ENCODE measurements at regions not wholly inside any gene's neighbourhood (a gene's known extent, or its start where the extent isn't known, plus 50 kb on each side); places are given as distances from the start of the nearest gene placed in this dataset.
"Not testable (repeated sequence)": the region's sequence is repeated elsewhere in the genome, so short reads cannot be mapped to it uniquely, and the experiment has no call there.

DNA sequence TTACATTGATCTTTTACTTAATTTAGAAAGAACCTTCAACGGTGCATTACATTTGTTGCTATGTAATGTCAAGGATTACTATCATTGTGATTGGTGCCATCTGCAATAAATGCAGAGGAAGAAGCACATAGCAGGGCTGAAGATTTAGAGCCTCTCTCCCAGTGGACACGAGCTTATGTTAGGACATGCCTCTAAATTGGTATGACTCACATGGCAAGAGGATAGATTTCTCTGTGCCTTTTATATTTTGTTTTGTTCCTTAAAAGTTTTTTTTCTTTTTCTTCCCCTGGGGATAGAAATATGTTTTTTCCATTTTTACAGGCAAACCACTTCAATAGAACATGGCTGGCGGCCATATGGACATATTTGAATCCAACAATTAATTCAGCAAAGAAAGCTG lies 205.0 kb upstream of the HAND2 start:
- Histone ChIP-seq H3K9ac (ENCODE audit: low read depth, low read length) (no peak overlapping the region), H3K9me3 (ENCODE audit: control insufficient read depth, insufficient read depth, low read length) (no peaks in the 10 kb centered on the region), H3K36me3 (ENCODE audit: insufficient read depth, low read length) (no peaks in the 10 kb centered on the region), H3K4me1 (ENCODE audit: insufficient read depth, low read length) (no peaks in the 10 kb centered on the region)

DNA sequence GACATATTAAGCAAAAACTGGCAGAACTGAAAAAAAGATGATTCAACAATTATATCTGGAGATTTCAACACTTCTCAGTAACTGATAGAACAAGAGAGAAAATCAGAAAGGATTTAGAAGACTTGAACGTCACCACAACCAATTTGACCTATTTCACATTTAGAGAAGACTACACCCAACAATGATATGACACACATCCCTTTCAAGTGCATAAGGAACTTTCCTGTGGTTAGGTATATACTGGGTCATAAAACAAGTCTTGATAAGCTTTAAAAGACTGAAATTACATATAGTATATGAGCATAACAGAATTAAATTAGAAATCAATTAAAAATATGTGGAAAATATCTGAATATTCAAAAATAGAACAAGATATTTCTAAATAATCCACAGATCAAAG lies 201.2 kb upstream of the HAND2 start:
- Histone ChIP-seq H3K9me3 (ENCODE audit: control insufficient read depth, insufficient read depth, low read length) (no peaks in the 10 kb centered on the region), H3K4me1 (ENCODE audit: insufficient read depth, low read length) (no peaks in the 10 kb centered on the region), H3K36me3 (ENCODE audit: insufficient read depth, low read length) (no peaks in the 10 kb centered on the region), H3K9ac (ENCODE audit: low read depth, low read length) (no peak overlapping the region)

DNA sequence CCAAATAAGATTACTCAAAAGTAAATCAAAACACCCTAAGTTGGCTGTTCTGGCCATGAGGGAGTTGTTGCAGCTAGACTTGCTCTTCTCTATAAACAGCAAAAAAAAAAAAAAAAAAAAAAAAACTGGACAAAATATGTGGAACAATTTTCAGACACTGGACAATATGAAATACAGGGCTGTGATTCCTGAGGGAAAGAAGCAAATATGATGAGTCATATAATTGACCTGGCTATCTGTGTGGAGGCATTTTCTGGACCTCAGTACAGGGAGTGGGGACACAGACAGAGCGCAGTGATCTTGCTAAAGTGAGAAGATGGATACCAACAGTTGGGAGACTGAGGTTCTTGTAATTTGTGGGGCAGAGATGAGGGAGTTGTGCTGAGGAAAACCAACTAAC lies 192.0 kb upstream of the HAND2 start:
- Histone ChIP-seq H3K9ac (ENCODE audit: low read depth, low read length) (no peak overlapping the region), H3K4me1 (ENCODE audit: insufficient read depth, low read length) (no peaks in the 10 kb centered on the region), H3K36me3 (ENCODE audit: insufficient read depth, low read length) (no peaks in the 10 kb centered on the region), H3K9me3 (ENCODE audit: control insufficient read depth, insufficient read depth, low read length) (peaks cover 7% of the 10 kb centered on the region)

DNA sequence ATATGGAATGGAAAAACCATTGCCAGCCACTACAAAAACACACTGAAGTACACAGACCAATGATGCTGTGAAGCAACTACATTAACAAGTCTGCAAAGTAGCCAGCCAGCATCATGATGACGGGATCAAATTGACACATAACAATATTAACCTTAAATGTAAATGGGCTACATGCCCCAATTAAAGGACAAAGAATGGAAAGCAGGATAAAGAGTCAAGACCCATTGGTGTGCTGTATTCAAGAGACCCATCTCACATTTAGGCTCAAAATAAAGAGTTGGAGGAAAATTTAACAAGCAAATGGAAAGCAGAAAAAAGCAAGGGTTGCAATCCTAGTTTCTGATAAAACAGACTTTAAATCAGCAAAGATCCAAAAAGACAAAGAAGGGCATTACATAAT lies 188.5 kb upstream of the HAND2 start:
- not testable (repeated sequence) for H3K9me3 ChIP-seq (ENCODE audit: control insufficient read depth, insufficient read depth, low read length); H3K4me1 ChIP-seq (ENCODE audit: insufficient read depth, low read length); H3K36me3 ChIP-seq (ENCODE audit: insufficient read depth, low read length); H3K9ac ChIP-seq (ENCODE audit: low read depth, low read length)

DNA sequence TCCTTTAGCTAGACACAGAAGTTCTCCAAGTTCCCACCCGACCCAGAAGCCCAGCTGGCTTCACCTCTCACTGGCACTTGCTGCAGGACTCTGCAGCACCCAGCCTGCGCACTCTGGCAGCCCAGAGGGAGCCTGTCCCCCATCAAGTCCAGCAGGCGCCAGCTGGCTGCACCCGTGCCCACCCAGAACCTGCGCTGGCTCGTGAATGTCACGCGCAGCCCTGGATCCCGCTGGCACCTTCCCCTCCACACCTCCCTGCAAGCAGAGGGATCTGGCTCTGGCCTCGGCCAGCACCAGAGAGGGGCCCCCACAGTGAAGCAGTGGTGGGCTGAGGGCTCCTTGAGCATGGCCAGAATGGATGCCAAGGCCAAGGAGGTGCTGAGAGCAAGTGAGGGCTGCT lies 187.6 kb upstream of the HAND2 start:
- Histone ChIP-seq H3K36me3 (ENCODE audit: insufficient read depth, low read length) (no peaks in the 10 kb centered on the region), H3K9ac (ENCODE audit: low read depth, low read length) (no peak overlapping the region), H3K9me3 (ENCODE audit: control insufficient read depth, insufficient read depth, low read length) (peaks cover 7% of the 10 kb centered on the region)

DNA sequence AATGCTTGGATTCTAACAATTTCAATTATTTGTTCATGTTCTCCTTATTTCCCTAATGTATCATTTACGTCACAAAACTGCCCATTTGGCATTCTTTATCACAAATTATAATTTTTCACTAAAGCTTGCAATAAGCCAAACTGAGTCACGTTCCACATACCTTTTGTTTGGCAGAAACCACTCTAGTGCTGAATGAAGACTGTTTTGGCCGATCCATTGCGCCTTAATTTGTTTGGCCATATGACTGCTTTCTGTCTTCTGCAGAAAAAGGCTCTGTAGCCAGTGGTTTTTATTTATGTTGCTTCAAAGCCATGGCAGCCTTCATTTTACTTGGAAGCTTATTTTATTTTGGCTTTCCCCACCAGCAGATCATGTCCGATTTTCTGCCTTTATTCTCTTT lies 184.4 kb upstream of the HAND2 start:
- H3K36me3 ChIP-seq (ENCODE audit: insufficient read depth, low read length): no peaks in the 10 kb centered on the region
- H3K4me1 ChIP-seq (ENCODE audit: insufficient read depth, low read length): no peaks in the 10 kb centered on the region
- peaks cover 6% of the 10 kb centered on the region for H3K9me3 ChIP-seq (ENCODE audit: control insufficient read depth, insufficient read depth, low read length)
- no peak overlapping the region for H3K9ac ChIP-seq (ENCODE audit: low read depth, low read length)

More for the DNA sequence above, 187.6 kb upstream of the HAND2 start:
- no peaks in the 10 kb centered on the region for H3K4me1 ChIP-seq (ENCODE audit: insufficient read depth, low read length)

DNA sequence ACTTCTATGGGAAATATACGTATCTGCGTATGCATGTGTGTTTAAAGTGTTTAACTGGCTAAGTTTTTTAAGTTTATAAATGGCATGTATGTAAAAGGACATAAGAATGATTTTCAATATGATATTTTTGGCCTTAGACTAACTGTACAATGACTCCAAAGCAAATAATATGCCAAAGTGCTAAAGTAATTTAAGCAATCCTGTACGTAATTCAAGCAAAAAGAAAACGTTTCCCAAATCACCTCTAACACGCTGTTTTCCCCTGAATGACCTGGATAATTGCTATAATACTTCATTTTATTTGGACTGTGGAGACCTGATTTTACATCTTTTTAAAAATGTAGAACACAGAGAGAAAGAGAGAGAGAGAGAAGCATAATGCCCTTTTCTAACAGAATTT lies 183.0 kb upstream of the HAND2 start:
- H3K36me3 ChIP-seq (ENCODE audit: insufficient read depth, low read length): no peaks in the 10 kb centered on the region
- no peaks in the 10 kb centered on the region for H3K4me1 ChIP-seq (ENCODE audit: insufficient read depth, low read length)
- no peaks in the 10 kb centered on the region; the same call in 1 of the 2 replicates for H3K9me3 ChIP-seq (ENCODE audit: control insufficient read depth, insufficient read depth, low read length)
- H3K9ac ChIP-seq (ENCODE audit: low read depth, low read length): no peak overlapping the region

DNA sequence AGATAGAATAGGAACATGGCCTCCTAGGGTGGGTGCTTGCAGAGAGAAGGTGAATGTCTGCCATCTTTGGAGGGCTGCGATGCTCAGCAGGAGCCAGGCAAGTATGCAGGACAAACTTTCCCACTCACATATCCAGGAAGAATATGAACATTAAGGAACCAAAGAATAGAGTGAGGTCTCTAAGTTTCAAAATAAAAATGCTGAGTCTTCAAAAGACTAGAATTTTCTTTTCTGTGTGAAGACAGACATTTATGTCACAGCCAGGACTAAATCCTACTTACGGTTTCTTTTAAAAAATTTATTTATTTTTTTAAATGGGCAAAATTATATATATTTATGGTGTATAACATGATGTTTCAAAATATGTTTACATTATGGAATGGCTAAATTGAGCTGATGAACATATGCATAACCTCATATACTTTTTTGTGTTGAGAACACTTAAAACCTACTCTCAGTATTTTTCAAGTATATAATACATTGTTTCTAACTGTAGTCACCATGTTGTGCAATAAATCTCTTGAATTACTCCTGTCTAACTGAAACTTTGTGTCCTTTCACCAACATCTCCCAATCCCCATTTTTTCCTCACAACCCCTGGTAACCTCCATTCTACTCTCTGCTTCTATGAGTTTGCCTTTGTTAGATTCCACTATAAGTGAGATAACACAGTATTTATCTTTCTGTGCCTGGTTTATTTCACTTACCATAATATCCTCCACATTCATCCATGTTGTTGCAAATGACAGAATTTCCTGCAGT lies 177.8 kb upstream of the HAND2 start:
- no peaks in the 10 kb centered on the region for H3K36me3 ChIP-seq (ENCODE audit: insufficient read depth, low read length)

DNA sequence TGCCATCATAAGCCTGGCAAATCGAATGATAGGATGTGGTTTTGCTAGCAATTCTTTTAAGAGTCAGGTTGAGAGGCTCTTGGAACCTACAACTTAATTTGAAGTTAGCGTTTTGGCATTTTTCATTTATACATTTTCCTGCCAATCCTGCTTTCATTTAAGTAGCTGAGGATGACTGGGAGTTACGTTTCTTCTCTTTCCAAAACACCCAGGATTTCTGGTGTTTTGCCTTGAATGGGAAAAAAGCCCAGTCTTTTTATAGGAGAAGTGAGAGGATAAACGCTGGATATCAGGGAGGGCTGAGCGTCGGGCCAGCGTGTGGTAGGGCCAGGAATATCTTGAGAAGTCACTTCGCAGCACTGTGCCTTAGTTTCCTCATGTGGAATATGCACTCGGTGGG lies 174.2 kb upstream of the HAND2 start:
- Histone ChIP-seq H3K4me1 (ENCODE audit: insufficient read depth, low read length) (no peaks in the 10 kb centered on the region), H3K36me3 (ENCODE audit: insufficient read depth, low read length) (no peaks in the 10 kb centered on the region), H3K9ac (ENCODE audit: low read depth, low read length) (no peak overlapping the region), H3K9me3 (ENCODE audit: control insufficient read depth, insufficient read depth, low read length) (no peaks in the 10 kb centered on the region)

More for the DNA sequence above, 177.8 kb upstream of the HAND2 start:
- H3K9ac ChIP-seq (ENCODE audit: low read depth, low read length): no peak overlapping the region
- H3K4me1 ChIP-seq (ENCODE audit: insufficient read depth, low read length): no peaks in the 10 kb centered on the region
- no peaks in the 10 kb centered on the region for H3K9me3 ChIP-seq (ENCODE audit: control insufficient read depth, insufficient read depth, low read length)

DNA sequence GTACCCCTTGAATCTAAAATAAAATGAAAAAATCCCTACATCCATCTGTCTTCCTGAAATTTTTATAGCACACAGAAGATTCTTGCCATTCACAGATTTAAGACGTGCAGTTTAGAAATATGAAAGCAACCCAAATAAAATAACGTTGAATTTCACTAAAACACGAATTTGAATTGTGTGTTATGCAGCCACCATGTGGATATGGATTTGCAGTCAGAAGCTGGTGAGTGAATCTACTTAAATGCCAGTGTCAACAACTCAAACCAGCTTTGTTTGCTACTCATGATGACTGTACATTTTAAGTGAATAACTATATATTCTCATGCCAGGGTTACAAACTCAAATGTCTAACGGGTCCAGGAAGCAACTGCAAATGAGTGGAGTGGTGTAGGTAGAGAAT lies 173.0 kb upstream of the HAND2 start:
- Histone ChIP-seq H3K9me3 (ENCODE audit: control insufficient read depth, insufficient read depth, low read length) (no peaks in the 10 kb centered on the region), H3K4me1 (ENCODE audit: insufficient read depth, low read length) (no peaks in the 10 kb centered on the region), H3K9ac (ENCODE audit: low read depth, low read length) (no peak overlapping the region), H3K36me3 (ENCODE audit: insufficient read depth, low read length) (no peaks in the 10 kb centered on the region)

DNA sequence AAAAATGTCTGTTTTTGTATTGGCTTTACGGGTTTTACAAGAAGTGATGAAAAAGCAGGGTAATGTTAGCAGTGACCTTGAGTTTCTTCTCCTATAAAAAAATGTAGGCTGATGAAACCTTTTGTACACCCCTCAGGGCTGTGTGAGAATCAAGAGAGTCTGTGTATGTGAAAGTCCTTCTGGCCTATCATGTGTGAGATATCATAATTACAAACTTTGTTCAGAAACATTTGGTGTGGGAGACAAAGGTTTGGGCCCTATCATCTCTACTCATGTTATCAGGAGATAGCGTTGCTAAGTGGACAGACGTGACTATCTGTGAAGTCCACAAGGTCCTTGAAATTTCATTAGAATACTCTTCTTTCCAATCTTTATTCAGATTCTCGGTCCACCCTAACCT lies 170.6 kb upstream of the HAND2 start:
- Histone ChIP-seq H3K9me3 (ENCODE audit: control insufficient read depth, insufficient read depth, low read length) (no peaks in the 10 kb centered on the region), H3K36me3 (ENCODE audit: insufficient read depth, low read length) (no peaks in the 10 kb centered on the region), H3K9ac (ENCODE audit: low read depth, low read length) (no peak overlapping the region), H3K4me1 (ENCODE audit: insufficient read depth, low read length) (peaks cover 3% of the 10 kb centered on the region; the same call in 1 of the 2 replicates)

DNA sequence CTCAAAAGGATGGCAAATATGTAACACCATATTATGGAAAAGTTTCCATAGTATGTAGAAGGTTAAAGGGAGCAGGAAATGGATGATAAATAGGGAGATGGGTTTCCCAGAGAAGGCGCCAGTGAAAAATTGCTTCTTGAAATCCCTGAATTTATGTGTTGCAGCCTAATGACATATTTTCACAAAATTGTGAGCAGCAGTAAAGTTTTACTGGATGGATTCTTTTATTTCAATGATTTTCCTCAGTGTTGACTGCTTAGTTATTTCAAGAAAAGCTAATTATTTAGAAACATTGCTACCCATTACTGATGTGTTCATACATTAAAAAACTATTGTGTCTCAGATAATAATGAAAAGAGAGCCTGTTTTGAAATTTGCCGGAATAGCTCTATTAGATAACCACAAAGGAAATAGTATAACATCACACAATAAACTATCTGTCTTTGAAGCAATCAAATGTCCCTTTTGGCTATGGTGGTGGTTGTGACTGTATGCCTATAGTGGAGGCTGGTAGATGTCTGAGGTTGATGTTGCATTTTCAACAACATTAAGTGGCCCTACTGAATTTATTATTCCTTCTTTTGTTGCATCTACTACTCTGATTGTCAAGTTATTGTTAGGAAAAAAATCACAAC lies 169.9 kb upstream of the HAND2 start:
- no peaks in the 10 kb centered on the region for H3K9me3 ChIP-seq (ENCODE audit: control insufficient read depth, insufficient read depth, low read length)

DNA sequence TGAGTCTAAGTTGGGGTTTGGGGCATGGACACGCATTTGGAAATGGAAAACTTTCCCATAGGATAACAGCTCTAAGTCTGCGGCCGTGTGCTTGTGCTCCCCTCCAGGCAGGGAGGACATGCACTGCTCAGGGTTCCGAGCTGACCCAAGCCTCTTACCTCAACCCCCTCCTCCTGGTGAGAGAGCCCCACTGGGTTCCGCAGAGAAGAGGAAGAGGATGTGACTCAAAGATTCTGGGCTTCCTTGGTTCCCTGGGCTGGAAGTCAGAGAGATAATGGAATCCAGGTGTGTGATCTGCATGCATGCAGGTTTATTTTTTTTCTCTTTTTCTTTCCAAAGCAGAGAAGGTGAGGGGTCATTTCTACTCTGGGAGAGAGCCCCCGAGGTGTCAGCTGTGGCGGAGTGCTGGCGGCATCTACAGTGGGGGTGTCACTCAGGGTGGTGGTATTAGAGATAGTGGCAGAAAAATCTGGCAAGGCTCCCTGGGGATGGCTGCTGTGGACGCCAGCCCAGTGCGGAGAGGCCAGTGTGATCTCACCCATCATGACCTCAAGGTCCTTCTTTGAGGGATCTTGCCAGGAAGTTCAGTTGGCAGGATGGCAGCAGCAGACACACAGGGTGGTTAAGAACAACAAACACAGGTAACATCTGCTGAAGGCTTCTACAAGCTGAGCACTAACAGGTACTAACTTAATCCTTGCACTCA lies 168.7 kb upstream of the HAND2 start:
- H3K9me3 ChIP-seq (ENCODE audit: control insufficient read depth, insufficient read depth, low read length): no peaks in the 10 kb centered on the region
- no peak overlapping the region for H3K9ac ChIP-seq (ENCODE audit: low read depth, low read length)
- no peaks in the 10 kb centered on the region for H3K36me3 ChIP-seq (ENCODE audit: insufficient read depth, low read length)
- peaks cover 3% of the 10 kb centered on the region; the same call in 1 of the 2 replicates for H3K4me1 ChIP-seq (ENCODE audit: insufficient read depth, low read length)

More for the DNA sequence above, 169.9 kb upstream of the HAND2 start:
- Histone ChIP-seq H3K9ac (ENCODE audit: low read depth, low read length) (no peak overlapping the region), H3K36me3 (ENCODE audit: insufficient read depth, low read length) (no peaks in the 10 kb centered on the region), H3K4me1 (ENCODE audit: insufficient read depth, low read length) (peaks cover 3% of the 10 kb centered on the region; the same call in 1 of the 2 replicates)

DNA sequence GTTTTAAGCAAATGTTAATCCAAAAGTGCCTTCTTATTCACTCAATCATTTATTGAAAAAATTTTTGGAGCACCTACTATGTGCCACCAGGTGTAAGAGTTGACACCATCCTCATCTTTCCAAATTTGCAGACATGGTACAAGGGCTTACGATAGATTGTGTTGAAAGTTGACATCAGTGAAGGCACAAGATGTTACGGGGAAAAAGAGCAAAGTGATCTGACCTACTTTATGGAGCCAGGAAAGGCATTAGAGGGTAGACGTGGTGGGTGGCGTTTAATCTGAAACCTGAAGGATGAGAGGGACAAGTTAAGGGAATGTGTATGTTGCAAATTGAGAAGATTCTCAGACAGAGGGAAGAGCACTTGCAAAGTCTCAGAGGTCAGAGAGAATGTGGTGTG lies 167.8 kb upstream of the HAND2 start:
- H3K9me3 ChIP-seq (ENCODE audit: control insufficient read depth, insufficient read depth, low read length): no peaks in the 10 kb centered on the region
- no peak overlapping the region for H3K9ac ChIP-seq (ENCODE audit: low read depth, low read length)
- H3K36me3 ChIP-seq (ENCODE audit: insufficient read depth, low read length): no peaks in the 10 kb centered on the region
- peaks cover 3% of the 10 kb centered on the region; the same call in 1 of the 2 replicates for H3K4me1 ChIP-seq (ENCODE audit: insufficient read depth, low read length)

DNA sequence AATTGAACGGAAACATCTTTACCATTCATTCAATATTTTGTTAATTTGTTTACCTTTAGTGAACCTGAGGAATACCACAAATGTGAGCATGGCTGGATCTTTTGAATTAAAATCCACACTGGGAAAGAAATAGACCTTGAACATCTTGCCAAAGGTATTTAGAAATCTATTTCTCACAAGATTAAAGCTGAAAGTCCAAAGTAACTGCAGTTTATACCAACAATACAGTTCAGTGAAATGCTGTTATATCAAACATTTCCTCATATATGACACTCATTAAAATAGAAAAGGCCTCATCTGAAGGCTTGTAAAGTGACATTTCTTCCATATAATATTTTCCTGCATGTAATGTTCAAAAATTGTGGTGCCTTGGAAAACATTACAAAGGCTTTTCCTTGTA lies 166.5 kb upstream of the HAND2 start:
- peaks cover 3% of the 10 kb centered on the region; the same call in 1 of the 2 replicates for H3K4me1 ChIP-seq (ENCODE audit: insufficient read depth, low read length)
- no peaks in the 10 kb centered on the region for H3K9me3 ChIP-seq (ENCODE audit: control insufficient read depth, insufficient read depth, low read length)
- H3K36me3 ChIP-seq (ENCODE audit: insufficient read depth, low read length): no peaks in the 10 kb centered on the region
- no peak overlapping the region for H3K9ac ChIP-seq (ENCODE audit: low read depth, low read length)

Data from ES-I3 (cell line).